ENCODE measurements at regions not wholly inside any gene's neighbourhood (a gene's known extent, or its start where the extent isn't known, plus 50 kb on each side); places are given as distances from the start of the nearest gene placed in this dataset.

- TF ChIP-seq CTCF (IDR thresholded peaks at IDR 0.05) (no peak), POLR2A (IDR thresholded peaks at IDR 0.05) (no peak)
Measured at GRCh38 chr4:159416996-159417395, 314.1 kb downstream of the RAPGEF2 start.

Data from ovary (tissue), 3 donors.